SJCRH30 (cell line): ENCODE measurements at regions not wholly inside any gene's neighbourhood (a gene's known extent, or its start where the extent isn't known, plus 50 kb on each side); places are given as distances from the start of the nearest gene placed in this dataset.

Experiments used
- DNase-seq, 2 experiments: peaks; one replicate each; pipeline ENCODE4 v3.0.0-alpha.2; 2015 to 2020
- H3K27ac ChIP-seq: fragments of 250-450 bp; sonication (Bioruptor Pico); 2 replicates; pipeline ENCODE4 v1.5.1; 2020; ENCODE audit warnings: mild to moderate bottlenecking, moderate library complexity
- H3K27me3 ChIP-seq: fragments of 250-450 bp; sonication (Bioruptor Pico); 2 replicates; pipeline ENCODE4 v1.5.1; 2020; ENCODE audit warnings: mild to moderate bottlenecking, moderate library complexity
- H3K36me3 ChIP-seq: fragments of 250-450 bp; sonication (Bioruptor Pico); 2 replicates; pipeline ENCODE4 v1.5.1; 2020; ENCODE audit warnings: mild to moderate bottlenecking, moderate library complexity
- H3K4me1 ChIP-seq: fragments of 250-450 bp; sonication (Bioruptor Pico); 2 replicates; pipeline ENCODE4 v1.5.1; 2020; ENCODE audit warnings: mild to moderate bottlenecking, moderate library complexity
- H3K4me3 ChIP-seq: fragments of 250-450 bp; sonication (Bioruptor Pico); 2 replicates; pipeline ENCODE4 v1.5.1; 2020; ENCODE audit warnings: mild to moderate bottlenecking, moderate library complexity
- H3K9me3 ChIP-seq: fragments of 250-450 bp; sonication (Bioruptor Pico); replicated peaks from 2 replicates; pipeline ENCODE4 v1.5.1; 2020; ENCODE audit warnings: mild to moderate bottlenecking, moderate library complexity

DNA sequence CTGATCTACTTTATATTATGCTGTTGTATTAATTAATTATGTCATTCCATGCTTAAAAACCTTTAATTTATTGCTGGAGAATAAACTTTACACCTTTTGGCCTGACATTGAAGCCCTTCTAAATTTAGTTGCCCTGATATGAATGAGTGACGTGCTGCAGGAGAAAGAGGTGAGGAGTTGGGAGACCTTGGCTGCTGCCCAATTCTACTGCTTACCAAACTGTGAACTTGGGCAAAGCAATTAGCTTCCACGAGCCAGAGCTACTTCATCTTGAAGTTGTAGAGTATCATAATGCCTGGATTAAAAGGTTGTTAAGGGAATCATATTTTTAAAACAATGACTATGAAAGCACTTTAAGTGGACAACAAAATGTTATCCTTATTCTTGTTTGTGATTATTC lies 126.8 kb upstream of the DEPDC1 start:
- H3K27ac ChIP-seq, result peak overlapping the region; percentile 83; the same call in 1 of the 2 replicates
- no peaks in the 10 kb centered on the region for H3K36me3 ChIP-seq
- DNase-seq, result peak in 1 of 2 experiments; percentile 16
- H3K27me3 ChIP-seq, result no peaks in the 10 kb centered on the region
- no peak overlapping the region for H3K4me3 ChIP-seq
- H3K9me3 ChIP-seq, result no peaks in the 10 kb centered on the region
- peaks cover 18% of the 10 kb centered on the region for H3K4me1 ChIP-seq

DNA sequence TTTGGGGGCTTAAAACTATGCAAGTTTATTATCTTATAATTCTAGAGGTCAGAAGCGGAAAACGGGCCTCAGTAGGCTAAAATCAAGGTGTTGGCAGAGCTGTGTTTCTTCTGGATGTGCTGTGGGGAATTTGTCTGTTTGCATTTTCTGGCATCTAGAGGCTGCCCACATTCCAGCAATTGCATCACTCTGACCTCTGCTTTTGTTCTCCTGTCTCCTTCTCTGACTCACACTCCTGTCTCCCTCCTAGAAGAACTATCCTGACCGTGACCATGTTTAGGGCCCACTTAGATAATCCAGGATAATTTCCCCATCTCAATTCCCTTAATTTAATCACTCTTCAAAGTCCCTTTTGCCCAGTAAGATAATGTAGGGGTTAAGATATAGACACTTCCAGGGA lies 127.4 kb upstream of the DEPDC1 start:
- Histone ChIP-seq H3K36me3 (no peaks in the 10 kb centered on the region), H3K27me3 (no peaks in the 10 kb centered on the region), H3K9me3 (no peaks in the 10 kb centered on the region), H3K27ac (peak overlapping the region; percentile 83), H3K4me1 (peaks cover 18% of the 10 kb centered on the region), H3K4me3 (no peak overlapping the region)
- DNase-seq, result peak; percentile 17 to 58

- H3K9me3 ChIP-seq, result no peaks in the 10 kb centered on the region
- DNase-seq, result peak in 1 of 2 experiments; percentile 3
- no peak overlapping the region for H3K4me3 ChIP-seq
- peaks cover 18% of the 10 kb centered on the region for H3K4me1 ChIP-seq
- H3K36me3 ChIP-seq, result no peaks in the 10 kb centered on the region
- H3K27me3 ChIP-seq, result no peaks in the 10 kb centered on the region
- no peak overlapping the region for H3K27ac ChIP-seq
Measured at GRCh38 chr1:68625624-68626023, 128.7 kb upstream of the DEPDC1 start.

GRCh38 chr1:68633141-68633919 lies 136.4 kb upstream of the DEPDC1 start:
- DNase-seq, result peak in 1 of 2 experiments; percentile 1
- Histone ChIP-seq H3K4me1 (no peaks in the 10 kb centered on the region), H3K27me3 (no peaks in the 10 kb centered on the region; the same call in 1 of the 2 replicates), H3K36me3 (no peaks in the 10 kb centered on the region), H3K9me3 (no peaks in the 10 kb centered on the region), H3K4me3 (no peak overlapping the region), H3K27ac (no peak overlapping the region)

DNA sequence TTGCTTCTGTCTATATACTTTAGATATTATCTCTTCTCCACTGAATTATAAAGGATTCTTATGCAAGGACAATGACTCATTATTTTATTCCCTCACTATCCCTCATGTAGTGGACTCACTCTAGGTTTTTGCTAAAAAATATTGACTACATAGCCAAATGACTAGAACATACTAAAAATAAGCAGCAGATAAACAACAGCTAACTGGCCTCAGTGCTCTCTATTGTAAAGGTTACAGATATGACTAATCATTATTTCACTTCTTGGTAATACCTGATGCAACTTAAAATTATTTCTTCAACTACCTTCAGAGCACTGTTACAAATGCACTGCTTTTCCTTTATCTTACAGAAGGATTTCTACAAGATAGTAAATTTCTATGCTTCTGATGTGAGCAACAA lies 147.6 kb upstream of the DEPDC1 start:
- Histone ChIP-seq H3K4me3 (no peak overlapping the region), H3K4me1 (no peaks in the 10 kb centered on the region), H3K27ac (no peak overlapping the region), H3K36me3 (no peaks in the 10 kb centered on the region), H3K27me3 (no peaks in the 10 kb centered on the region; the same call in 1 of the 2 replicates), H3K9me3 (no peaks in the 10 kb centered on the region)
- no peak for DNase-seq

- Histone ChIP-seq H3K4me1 (no peaks in the 10 kb centered on the region), H3K4me3 (no peak overlapping the region), H3K27ac (no peak overlapping the region), H3K36me3 (no peaks in the 10 kb centered on the region), H3K9me3 (no peaks in the 10 kb centered on the region), H3K27me3 (no peaks in the 10 kb centered on the region)
- DNase-seq, result no peak
Measured at GRCh38 chr1:68651115-68651514, 154.2 kb upstream of the DEPDC1 start.

- no peaks in the 10 kb centered on the region for H3K4me1 ChIP-seq
- H3K27me3 ChIP-seq, result no peaks in the 10 kb centered on the region
- H3K27ac ChIP-seq, result no peak overlapping the region
- H3K4me3 ChIP-seq, result no peak overlapping the region
- H3K36me3 ChIP-seq, result no peaks in the 10 kb centered on the region
- no peak for DNase-seq
- H3K9me3 ChIP-seq, result no peaks in the 10 kb centered on the region
Measured at GRCh38 chr1:68653882-68654281, 157.0 kb upstream of the DEPDC1 start.

DNA sequence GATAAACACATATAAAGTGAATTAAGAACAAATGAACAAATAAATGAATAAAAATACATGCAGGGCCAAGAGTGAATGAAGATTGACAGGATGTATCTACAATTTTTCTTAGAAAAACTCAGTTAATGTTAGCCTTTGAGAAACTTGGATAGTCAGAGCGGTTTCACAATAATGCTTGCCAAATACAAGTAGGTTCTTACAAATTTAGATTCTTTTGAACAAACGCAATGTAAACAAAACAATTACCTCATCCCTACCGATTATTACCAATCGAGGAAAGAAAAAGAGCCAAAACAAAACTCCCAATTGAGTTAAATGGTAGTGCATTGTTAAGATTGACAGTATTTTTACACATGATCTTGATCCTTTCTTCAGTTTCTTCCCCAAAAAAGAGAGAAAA lies 176.9 kb upstream of the DEPDC1 start:
- H3K36me3 ChIP-seq, result no peaks in the 10 kb centered on the region
- no peaks in the 10 kb centered on the region for H3K27me3 ChIP-seq
- H3K27ac ChIP-seq, result no peak overlapping the region
- H3K9me3 ChIP-seq, result no peaks in the 10 kb centered on the region
- H3K4me1 ChIP-seq, result no peaks in the 10 kb centered on the region
- no peak for DNase-seq
- H3K4me3 ChIP-seq, result no peak overlapping the region

DNA sequence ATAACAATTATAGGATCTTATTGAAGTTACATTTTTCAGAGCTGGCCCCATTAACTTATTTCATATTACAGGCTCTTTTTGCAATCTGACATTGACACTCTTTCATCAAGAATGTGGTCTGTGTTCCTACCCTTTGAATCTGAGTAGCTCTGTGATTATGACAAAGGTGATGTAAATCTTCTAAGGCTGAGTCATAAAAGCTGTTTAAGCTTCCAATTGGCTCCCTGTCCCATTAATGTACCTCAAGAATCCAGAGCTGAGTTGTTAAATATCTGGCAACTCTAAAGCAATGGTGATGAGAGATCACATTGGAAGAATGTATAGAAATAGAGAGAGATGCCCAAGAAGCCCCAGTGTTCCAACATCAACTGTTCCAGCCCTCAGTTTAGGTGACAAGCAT lies 178.5 kb upstream of the DEPDC1 start:
- H3K27me3 ChIP-seq, result no peaks in the 10 kb centered on the region
- no peak for DNase-seq
- no peaks in the 10 kb centered on the region for H3K9me3 ChIP-seq
- H3K36me3 ChIP-seq, result no peaks in the 10 kb centered on the region
- H3K4me1 ChIP-seq, result no peaks in the 10 kb centered on the region
- no peak overlapping the region for H3K4me3 ChIP-seq
- no peak overlapping the region for H3K27ac ChIP-seq

DNA sequence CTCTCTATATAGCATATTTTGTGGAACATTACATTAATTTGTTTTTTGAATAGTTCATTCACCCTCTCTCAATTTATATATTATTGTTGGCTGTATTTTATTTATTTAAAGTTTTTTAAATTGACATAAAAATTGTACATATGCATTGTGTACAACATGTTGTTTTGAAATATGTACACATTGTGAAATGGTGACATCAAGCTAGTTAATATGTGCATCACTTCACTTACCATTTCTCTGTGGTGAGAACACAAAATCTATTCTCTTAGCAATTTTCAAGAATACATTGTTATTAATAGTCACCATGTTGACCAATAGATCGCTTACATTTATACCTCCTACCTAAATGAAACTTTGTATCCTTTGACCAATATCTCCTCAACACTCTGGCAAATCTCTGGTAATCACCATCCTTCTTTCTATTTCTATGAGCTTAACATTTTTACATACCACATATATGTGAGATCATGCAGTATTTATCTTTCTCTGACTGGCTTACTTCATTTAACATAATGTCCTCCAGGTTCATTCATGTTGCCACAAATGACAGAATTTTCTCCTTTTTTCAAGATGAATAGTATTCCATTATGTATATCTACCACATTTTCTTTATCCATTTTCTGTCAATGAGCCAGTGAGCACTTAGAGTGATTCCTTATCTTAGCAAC lies 180.9 kb upstream of the DEPDC1 start:
- Histone ChIP-seq H3K27me3 (no peaks in the 10 kb centered on the region), H3K9me3 (no peaks in the 10 kb centered on the region), H3K4me3 (no peak overlapping the region), H3K36me3 (no peaks in the 10 kb centered on the region), H3K4me1 (no peaks in the 10 kb centered on the region), H3K27ac (no peak overlapping the region)
- DNase-seq, result no peak

GRCh38 chr1:68696221-68696620 lies 199.3 kb upstream of the DEPDC1 start:
- Histone ChIP-seq H3K4me1 (no peaks in the 10 kb centered on the region), H3K27me3 (0 out of 2 replicates have a peak, but pooled peaks cover 3% of the 10 kb centered on the region), H3K27ac (no peak overlapping the region), H3K4me3 (no peak overlapping the region), H3K36me3 (no peaks in the 10 kb centered on the region), H3K9me3 (no peaks in the 10 kb centered on the region)
- no peak for DNase-seq

DNA sequence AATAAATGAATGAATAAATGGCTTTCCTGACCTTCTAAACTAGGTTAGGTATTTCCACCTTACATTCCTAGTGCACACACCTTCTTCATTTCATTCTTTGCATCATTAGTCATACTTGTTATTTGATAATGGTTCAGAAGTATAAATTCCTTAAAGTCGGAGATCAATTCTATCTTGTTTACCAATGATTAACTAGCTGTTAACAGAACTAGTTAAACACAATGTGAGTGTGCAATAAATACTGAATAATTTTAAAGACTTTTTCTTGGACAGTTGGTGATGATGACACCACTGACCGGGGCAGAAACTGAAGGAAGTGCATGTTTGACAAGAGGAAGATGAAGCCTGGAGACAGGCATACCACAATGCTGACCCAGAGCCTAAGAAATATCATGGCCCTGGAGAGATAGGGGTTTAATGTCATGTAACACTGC lies 207.1 kb upstream of the DEPDC1 start:
- H3K4me3 ChIP-seq, result no peak overlapping the region
- no peak for DNase-seq
- 0 out of 2 replicates have a peak, but pooled peaks cover 2% of the 10 kb centered on the region for H3K27me3 ChIP-seq
- H3K4me1 ChIP-seq, result no peaks in the 10 kb centered on the region
- H3K9me3 ChIP-seq, result no peaks in the 10 kb centered on the region
- H3K36me3 ChIP-seq, result no peaks in the 10 kb centered on the region
- no peak overlapping the region for H3K27ac ChIP-seq

- no peak overlapping the region for H3K4me3 ChIP-seq
Measured at GRCh38 chr1:68704800-68705443, 208.0 kb upstream of the DEPDC1 start.

GRCh38 chr1:68705466-68705865 lies 208.6 kb upstream of the DEPDC1 start:
- Histone ChIP-seq H3K27me3 (no peaks in the 10 kb centered on the region), H3K4me1 (no peaks in the 10 kb centered on the region), H3K27ac (no peak overlapping the region), H3K9me3 (no peaks in the 10 kb centered on the region), H3K36me3 (no peaks in the 10 kb centered on the region), H3K4me3 (no peak overlapping the region)
- no peak for DNase-seq

More at GRCh38 chr1:68704800-68705443, 208.0 kb upstream of the DEPDC1 start:
- H3K9me3 ChIP-seq, result no peaks in the 10 kb centered on the region
- no peak overlapping the region for H3K27ac ChIP-seq
- DNase-seq, result no peak
- no peaks in the 10 kb centered on the region for H3K36me3 ChIP-seq
- H3K27me3 ChIP-seq, result no peaks in the 10 kb centered on the region
- no peaks in the 10 kb centered on the region for H3K4me1 ChIP-seq

GRCh38 chr1:68706639-68707317 lies 209.9 kb upstream of the DEPDC1 start:
- Histone ChIP-seq H3K36me3 (no peaks in the 10 kb centered on the region), H3K9me3 (no peaks in the 10 kb centered on the region), H3K27ac (no peak overlapping the region), H3K4me1 (no peaks in the 10 kb centered on the region), H3K4me3 (no peak overlapping the region), H3K27me3 (no peaks in the 10 kb centered on the region)
- DNase-seq, result no peak
